ENCODE measurements at regions not wholly inside any gene's neighbourhood (a gene's known extent, or its start where the extent isn't known, plus 50 kb on each side); places are given as distances from the start of the nearest gene placed in this dataset.

DNA sequence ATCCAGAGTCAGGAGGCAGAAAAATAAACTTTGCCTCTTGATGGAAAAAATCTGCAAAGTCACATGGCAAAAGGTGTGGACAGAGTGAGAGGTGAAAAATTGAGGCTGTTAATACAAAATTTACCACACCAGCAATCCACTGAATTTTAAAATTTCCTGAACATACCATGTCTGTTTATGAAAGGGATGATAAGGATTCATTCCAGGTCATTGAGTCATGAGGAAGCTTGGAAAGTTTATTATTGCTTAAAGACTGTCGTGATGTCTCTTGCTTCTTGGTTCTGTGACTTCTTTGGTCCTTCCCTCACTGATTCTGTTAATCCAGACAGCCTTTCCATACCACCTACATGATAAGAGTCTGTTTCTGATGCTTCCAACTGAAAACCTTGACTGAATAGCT, 73.2 kb downstream of the TTC6 start:
- no peaks in the 10 kb centered on the region for H3K36me3 ChIP-seq (replicated peaks in 1 of 2; ENCODE audit: control insufficient read depth in 1 of 2, insufficient read depth in 2 of 2, low read length in 2 of 2)
- peaks cover 8% of the 10 kb centered on the region for H3K4me1 ChIP-seq (ENCODE audit: insufficient read depth, low read length)
- no peaks in the 10 kb centered on the region for H4K20me1 ChIP-seq (ENCODE audit: insufficient read depth, low read length)
- H3K9ac ChIP-seq (ENCODE audit: insufficient read depth, low read depth, low read length), result no peak overlapping the region
- H3K9me3 ChIP-seq (ENCODE audit: low read length), result no peaks in the 10 kb centered on the region
- in situ Hi-C loops (cut with HindIII; ENCODE audit: extremely low pct_ligation_motif_present, low pct_unique_long_range_greater_than_20kb), result no loop called here
- H3K4me2 ChIP-seq (ENCODE audit: low read depth, low read length), result no peak overlapping the region
- BruUV-seq (replicated peaks), result no TSS peak
- no peak overlapping the region for H3K4me3 ChIP-seq (replicated peaks in 1 of 3; ENCODE audit: insufficient read depth in 1 of 3, low read depth in 2 of 3, low read length in 3 of 3)
- 91% methylated on average over 1 of the region's 1 CpG for WGBS (ENCODE audit: low lambda C conversion rate)
- ATAC-seq (no peak), FAIRE-seq (no peak), DNase-seq (ENCODE audit: low spot score) (no peak)
- ChIA-PET POLR2A (no interaction called here), CTCF (ENCODE audit: low intra/inter-chr PET ratio, low total read pairs) (no interaction called here)
- no peaks in the 10 kb centered on the region for H3K27me3 ChIP-seq (ENCODE audit: control insufficient read depth in 1 of 2, insufficient read depth in 2 of 2, low read length in 2 of 2)
- no peak overlapping the region for H3K27ac ChIP-seq (ENCODE audit: extremely low read length, insufficient read depth, low read length)
- no peak overlapping the region for H2AFZ ChIP-seq (ENCODE audit: low read length)
- intact Hi-C loops (cut with micrococcal nuclease; ENCODE audit: unreplicated experiment), result no loop called here
- no peaks in the 10 kb centered on the region for H3K79me2 ChIP-seq (ENCODE audit: insufficient read depth, low read length)
- TF ChIP-seq ARID3A (IDR thresholded peaks at IDR 0.05; ENCODE audit: low read depth, low read length), result no peak
- no peak for TF ChIP-seq TEF (CRISPR knock-in tag; IDR thresholded peaks at IDR 0.05)
- no peak for TF ChIP-seq RNF2 (conservative IDR thresholded peaks at IDR 0.05; ENCODE audit: low read depth)
- no peak for TF ChIP-seq ZNF776 (CRISPR knock-in tag; IDR thresholded peaks at IDR 0.05)
- no peak for TF ChIP-seq ZKSCAN1 (IDR thresholded peaks at IDR 0.05; ENCODE audit: low read length)
- TF ChIP-seq, protein P1, sequence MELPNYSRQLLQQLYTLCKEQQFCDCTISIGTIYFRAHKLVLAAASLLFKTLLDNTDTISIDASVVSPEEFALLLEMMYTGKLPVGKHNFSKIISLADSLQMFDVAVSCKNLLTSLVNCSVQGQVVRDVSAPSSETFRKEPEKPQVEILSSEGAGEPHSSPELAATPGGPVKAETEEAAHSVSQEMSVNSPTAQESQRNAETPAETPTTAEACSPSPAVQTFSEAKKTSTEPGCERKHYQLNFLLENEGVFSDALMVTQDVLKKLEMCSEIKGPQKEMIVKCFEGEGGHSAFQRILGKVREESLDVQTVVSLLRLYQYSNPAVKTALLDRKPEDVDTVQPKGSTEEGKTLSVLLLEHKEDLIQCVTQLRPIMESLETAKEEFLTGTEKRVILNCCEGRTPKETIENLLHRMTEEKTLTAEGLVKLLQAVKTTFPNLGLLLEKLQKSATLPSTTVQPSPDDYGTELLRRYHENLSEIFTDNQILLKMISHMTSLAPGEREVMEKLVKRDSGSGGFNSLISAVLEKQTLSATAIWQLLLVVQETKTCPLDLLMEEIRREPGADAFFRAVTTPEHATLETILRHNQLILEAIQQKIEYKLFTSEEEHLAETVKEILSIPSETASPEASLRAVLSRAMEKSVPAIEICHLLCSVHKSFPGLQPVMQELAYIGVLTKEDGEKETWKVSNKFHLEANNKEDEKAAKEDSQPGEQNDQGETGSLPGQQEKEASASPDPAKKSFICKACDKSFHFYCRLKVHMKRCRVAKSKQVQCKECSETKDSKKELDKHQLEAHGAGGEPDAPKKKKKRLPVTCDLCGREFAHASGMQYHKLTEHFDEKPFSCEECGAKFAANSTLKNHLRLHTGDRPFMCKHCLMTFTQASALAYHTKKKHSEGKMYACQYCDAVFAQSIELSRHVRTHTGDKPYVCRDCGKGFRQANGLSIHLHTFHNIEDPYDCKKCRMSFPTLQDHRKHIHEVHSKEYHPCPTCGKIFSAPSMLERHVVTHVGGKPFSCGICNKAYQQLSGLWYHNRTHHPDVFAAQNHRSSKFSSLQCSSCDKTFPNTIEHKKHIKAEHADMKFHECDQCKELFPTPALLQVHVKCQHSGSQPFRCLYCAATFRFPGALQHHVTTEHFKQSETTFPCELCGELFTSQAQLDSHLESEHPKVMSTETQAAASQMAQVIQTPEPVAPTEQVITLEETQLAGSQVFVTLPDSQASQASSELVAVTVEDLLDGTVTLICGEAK (IDR thresholded peaks at IDR 0.05), result no peak
- TF ChIP-seq, protein P1 (CRISPR knock-in tag; IDR thresholded peaks at IDR 0.05), result no peak
- TF ChIP-seq ZNF33B (CRISPR knock-in tag; IDR thresholded peaks at IDR 0.05), result no peak
- TF ChIP-seq, protein P2, sequence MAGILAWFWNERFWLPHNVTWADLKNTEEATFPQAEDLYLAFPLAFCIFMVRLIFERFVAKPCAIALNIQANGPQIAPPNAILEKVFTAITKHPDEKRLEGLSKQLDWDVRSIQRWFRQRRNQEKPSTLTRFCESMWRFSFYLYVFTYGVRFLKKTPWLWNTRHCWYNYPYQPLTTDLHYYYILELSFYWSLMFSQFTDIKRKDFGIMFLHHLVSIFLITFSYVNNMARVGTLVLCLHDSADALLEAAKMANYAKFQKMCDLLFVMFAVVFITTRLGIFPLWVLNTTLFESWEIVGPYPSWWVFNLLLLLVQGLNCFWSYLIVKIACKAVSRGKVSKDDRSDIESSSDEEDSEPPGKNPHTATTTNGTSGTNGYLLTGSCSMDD (CRISPR knock-in tag; IDR thresholded peaks at IDR 0.05), result no peak
- TF ChIP-seq GPN1 (CRISPR knock-in tag; IDR thresholded peaks at IDR 0.05; ENCODE audit: borderline replicate concordance), result no peak
- TF ChIP-seq ADNP (CRISPR knock-in tag; IDR thresholded peaks at IDR 0.05), result no peak
